ENCODE measurements at regions not wholly inside any gene's neighbourhood (a gene's known extent, or its start where the extent isn't known, plus 50 kb on each side); places are given as distances from the start of the nearest gene placed in this dataset.
A peak's percentile ranks its signal among the peaks of the same experiment; 100 is the strongest.
"Not testable (repeated sequence)": the region's sequence is repeated elsewhere in the genome, so short reads cannot be mapped to it uniquely, and the experiment has no call there.

- peaks cover 5% of the 10 kb centered on the region for H3K27me3 Mint-ChIP-seq (ENCODE audit: low read depth)
- DNase-seq: no peak
- H3K4me1 Mint-ChIP-seq (ENCODE audit: low read depth): no peaks in the 10 kb centered on the region
- no peaks in the 10 kb centered on the region for H3K36me3 Mint-ChIP-seq (ENCODE audit: low read depth)
- H3K4me3 Mint-ChIP-seq: no peak overlapping the region
- no peaks in the 10 kb centered on the region for H3K9me3 Mint-ChIP-seq
- H3K27ac Mint-ChIP-seq: no peak overlapping the region
- CTCF ChIA-PET: interaction anchor here (0.7 to 1.6 kb wide), 5 partner anchors 25 to 1358 kb away, joined by 3 to 7 read pairs (median 3); no protein-coding TSS in a partner anchor
- intact Hi-C loops (cut with micrococcal nuclease): loop anchor here (5.0 to 10.0 kb wide), 2 partner anchors 556 to 1229 kb away; no protein-coding TSS in a partner anchor
These were observed 466.6 kb upstream of the ERCC4 start for GRCh38 chr16:13453325-13453724.

GRCh38 chr16:13453938-13454553 lies 465.9 kb upstream of the ERCC4 start:
- CTCF ChIA-PET: interaction anchor here (0.6 to 1.2 kb wide), 4 partner anchors 27 to 496 kb away, joined by 3 read pairs; no protein-coding TSS in a partner anchor
- H3K27ac Mint-ChIP-seq: no peak overlapping the region
- H3K36me3 Mint-ChIP-seq (ENCODE audit: low read depth): no peaks in the 10 kb centered on the region
- H3K27me3 Mint-ChIP-seq (ENCODE audit: low read depth): peaks cover 5% of the 10 kb centered on the region
- intact Hi-C loops (cut with micrococcal nuclease): loop anchor here (5.0 to 10.0 kb wide), 2 partner anchors 557 to 1229 kb away; no protein-coding TSS in a partner anchor
- H3K4me1 Mint-ChIP-seq (ENCODE audit: low read depth): no peaks in the 10 kb centered on the region
- peak; percentile 54 for DNase-seq
- H3K9me3 Mint-ChIP-seq: no peaks in the 10 kb centered on the region
- no peak overlapping the region for H3K4me3 Mint-ChIP-seq

GRCh38 chr16:13463619-13464018 lies 456.3 kb upstream of the ERCC4 start:
- CTCF ChIA-PET: interaction anchor here (0.6 kb wide), 1 partner anchor 150 kb away, joined by 5 read pairs; no protein-coding TSS in a partner anchor

GRCh38 chr16:13471036-13471435 lies 448.9 kb upstream of the ERCC4 start:
- no peak for DNase-seq
- Mint-ChIP-seq H3K27ac (no peak overlapping the region), H3K4me3 (no peak overlapping the region), H3K36me3 (ENCODE audit: low read depth) (no peaks in the 10 kb centered on the region), H3K4me1 (ENCODE audit: low read depth) (no peaks in the 10 kb centered on the region), H3K27me3 (ENCODE audit: low read depth) (no peaks in the 10 kb centered on the region), H3K9me3 (peaks cover 5% of the 10 kb centered on the region)
- CTCF ChIA-PET: no interaction called here
- intact Hi-C loops (cut with micrococcal nuclease): no loop called here

More at GRCh38 chr16:13463619-13464018, 456.3 kb upstream of the ERCC4 start:
- no peaks in the 10 kb centered on the region for H3K4me1 Mint-ChIP-seq (ENCODE audit: low read depth)
- intact Hi-C loops (cut with micrococcal nuclease): no loop called here
- H3K27ac Mint-ChIP-seq: no peak overlapping the region
- H3K4me3 Mint-ChIP-seq: no peak overlapping the region
- H3K36me3 Mint-ChIP-seq (ENCODE audit: low read depth): no peaks in the 10 kb centered on the region
- no peaks in the 10 kb centered on the region for H3K9me3 Mint-ChIP-seq
- H3K27me3 Mint-ChIP-seq (ENCODE audit: low read depth): peaks cover 3% of the 10 kb centered on the region
- no peak for DNase-seq

- H3K36me3 Mint-ChIP-seq (ENCODE audit: low read depth): no peaks in the 10 kb centered on the region
- no peaks in the 10 kb centered on the region for H3K4me1 Mint-ChIP-seq (ENCODE audit: low read depth)
- no peak overlapping the region for H3K4me3 Mint-ChIP-seq
- no peaks in the 10 kb centered on the region for H3K9me3 Mint-ChIP-seq
- peaks cover 2% of the 10 kb centered on the region for H3K27me3 Mint-ChIP-seq (ENCODE audit: low read depth)
- CTCF ChIA-PET: no interaction called here
- intact Hi-C loops (cut with micrococcal nuclease): no loop called here
- no peak overlapping the region for H3K27ac Mint-ChIP-seq
- no peak for DNase-seq
These were observed 441.0 kb upstream of the ERCC4 start for GRCh38 chr16:13478991-13479390.

GRCh38 chr16:13479549-13479948 lies 440.4 kb upstream of the ERCC4 start:
- no peaks in the 10 kb centered on the region for H3K4me1 Mint-ChIP-seq (ENCODE audit: low read depth)
- H3K9me3 Mint-ChIP-seq: peaks cover 2% of the 10 kb centered on the region
- CTCF ChIA-PET: no interaction called here

GRCh38 chr16:13480801-13481200 lies 439.2 kb upstream of the ERCC4 start:
- Mint-ChIP-seq H3K27ac (no peak overlapping the region), H3K4me1 (ENCODE audit: low read depth) (no peaks in the 10 kb centered on the region), H3K9me3 (peaks cover 5% of the 10 kb centered on the region), H3K4me3 (no peak overlapping the region), H3K27me3 (ENCODE audit: low read depth) (peaks cover 2% of the 10 kb centered on the region), H3K36me3 (ENCODE audit: low read depth) (no peaks in the 10 kb centered on the region)
- CTCF ChIA-PET: no interaction called here
- intact Hi-C loops (cut with micrococcal nuclease): no loop called here
- no peak for DNase-seq

More at GRCh38 chr16:13479549-13479948, 440.4 kb upstream of the ERCC4 start:
- Mint-ChIP-seq H3K36me3 (ENCODE audit: low read depth) (no peaks in the 10 kb centered on the region), H3K4me3 (no peak overlapping the region), H3K27ac (no peak overlapping the region), H3K27me3 (ENCODE audit: low read depth) (peaks cover 2% of the 10 kb centered on the region)
- intact Hi-C loops (cut with micrococcal nuclease): no loop called here
- no peak for DNase-seq

GRCh38 chr16:13483121-13483520 lies 436.8 kb upstream of the ERCC4 start:
- Mint-ChIP-seq H3K4me1 (ENCODE audit: low read depth) (no peaks in the 10 kb centered on the region), H3K36me3 (ENCODE audit: low read depth) (no peaks in the 10 kb centered on the region), H3K27ac (no peak overlapping the region), H3K9me3 (peaks cover 7% of the 10 kb centered on the region), H3K4me3 (no peak overlapping the region), H3K27me3 (ENCODE audit: low read depth) (no peaks in the 10 kb centered on the region)
- intact Hi-C loops (cut with micrococcal nuclease): no loop called here
- DNase-seq: no peak
- CTCF ChIA-PET: interaction anchor here (0.6 kb wide), 1 partner anchor 53 kb away, joined by 5 read pairs; no protein-coding TSS in a partner anchor

- DNase-seq; CTCF ChIA-PET; H3K27ac Mint-ChIP-seq; H3K9me3 Mint-ChIP-seq; intact Hi-C loops (cut with micrococcal nuclease); H3K27me3 Mint-ChIP-seq (ENCODE audit: low read depth); H3K36me3 Mint-ChIP-seq (ENCODE audit: low read depth); H3K4me3 Mint-ChIP-seq; H3K4me1 Mint-ChIP-seq (ENCODE audit: low read depth): not testable (repeated sequence)
These were observed 430.5 kb upstream of the ERCC4 start for GRCh38 chr16:13489416-13489815.

GRCh38 chr16:13492046-13492445 lies 427.9 kb upstream of the ERCC4 start:
- H3K9me3 Mint-ChIP-seq: no peaks in the 10 kb centered on the region
- DNase-seq: no peak
- H3K4me3 Mint-ChIP-seq: no peak overlapping the region
- no peaks in the 10 kb centered on the region for H3K4me1 Mint-ChIP-seq (ENCODE audit: low read depth)
- CTCF ChIA-PET: no interaction called here
- H3K27ac Mint-ChIP-seq: no peak overlapping the region
- H3K27me3 Mint-ChIP-seq (ENCODE audit: low read depth): peaks cover 6% of the 10 kb centered on the region
- H3K36me3 Mint-ChIP-seq (ENCODE audit: low read depth): no peaks in the 10 kb centered on the region
- intact Hi-C loops (cut with micrococcal nuclease): no loop called here

GRCh38 chr16:13503960-13504635 lies 415.9 kb upstream of the ERCC4 start:
- no peak overlapping the region for H3K27ac Mint-ChIP-seq
- DNase-seq: no peak
- intact Hi-C loops (cut with micrococcal nuclease): no loop called here
- no peak overlapping the region for H3K4me3 Mint-ChIP-seq
- no peaks in the 10 kb centered on the region for H3K4me1 Mint-ChIP-seq (ENCODE audit: low read depth)
- peaks cover 3% of the 10 kb centered on the region for H3K9me3 Mint-ChIP-seq
- peaks cover 4% of the 10 kb centered on the region for H3K27me3 Mint-ChIP-seq (ENCODE audit: low read depth)
- no peaks in the 10 kb centered on the region for H3K36me3 Mint-ChIP-seq (ENCODE audit: low read depth)
- CTCF ChIA-PET: no interaction called here

GRCh38 chr16:13507530-13507929 lies 412.4 kb upstream of the ERCC4 start:
- Mint-ChIP-seq H3K27ac (no peak overlapping the region), H3K9me3 (peaks cover 3% of the 10 kb centered on the region)

More at GRCh38 chr16:13507530-13507929, 412.4 kb upstream of the ERCC4 start:
- Mint-ChIP-seq H3K4me1 (ENCODE audit: low read depth) (no peaks in the 10 kb centered on the region), H3K36me3 (ENCODE audit: low read depth) (no peaks in the 10 kb centered on the region), H3K27me3 (ENCODE audit: low read depth) (peaks cover 4% of the 10 kb centered on the region), H3K4me3 (no peak overlapping the region)
- CTCF ChIA-PET: interaction anchor here (0.6 kb wide), 1 partner anchor 1343 kb away, joined by 4 read pairs; no protein-coding TSS in a partner anchor
- no peak for DNase-seq
- intact Hi-C loops (cut with micrococcal nuclease): no loop called here
